Cardiac fibroblast (primary cell): ENCODE measurements at regions not wholly inside any gene's neighbourhood (a gene's known extent, or its start where the extent isn't known, plus 50 kb on each side); places are given as distances from the start of the nearest gene placed in this dataset.
A peak's percentile ranks its signal among the peaks of the same experiment; 100 is the strongest.

Source experiments
- DNase-seq, 2 donors: peaks; one replicate each; pipeline versions ENCODE4 v3.0.0 to v3.0.0-alpha.2; 2010; ENCODE audit warnings: low read depth in 2 of 2
- H3K4me3 ChIP-seq, 2 donors: replicated peaks in 1 of 2; 1 replicate in 1 of 2; 2 replicates in 1 of 2; pipeline ENCODE4 v1.5.1; 2011; ENCODE audit warnings: low read depth in 2 of 2, low read length in 2 of 2, mild to moderate bottlenecking in 2 of 2, moderate library complexity in 1 of 2
- CTCF ChIP-seq: IDR thresholded peaks from one replicate; pipeline ENCODE4 v1.5.1; 2011; ENCODE audit warnings: low read depth, mild to moderate bottlenecking, low read length, inconsistent platforms

- TF ChIP-seq CTCF: no peak
- DNase-seq: no peak
- no peak overlapping the region for H3K4me3 ChIP-seq
Measured at GRCh38 chr18:10076502-10077030, 162.8 kb downstream of the VAPA start.

DNA sequence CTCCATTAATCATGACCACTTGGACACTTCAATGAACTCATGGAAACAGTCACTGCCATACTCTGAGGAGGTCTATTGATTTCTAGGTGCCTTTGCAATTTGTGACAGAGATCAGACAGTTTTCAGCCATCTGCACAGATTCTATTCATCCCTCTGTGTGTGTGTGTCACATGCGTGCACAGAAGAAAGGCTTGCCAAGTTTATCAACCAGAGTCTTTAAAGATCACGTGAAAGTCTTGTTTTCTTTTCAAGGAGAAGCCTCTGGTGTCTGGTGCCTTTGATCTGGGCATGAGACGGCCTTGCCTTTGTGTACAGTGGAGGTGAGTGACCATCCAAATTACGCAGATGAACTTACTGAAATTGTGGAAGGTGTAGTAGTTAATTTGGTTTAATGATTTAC, 164.2 kb downstream of the VAPA start:
- TF ChIP-seq CTCF: no peak
- no peak for DNase-seq
- H3K4me3 ChIP-seq: no peak overlapping the region

- H3K4me3 ChIP-seq: no peak overlapping the region
- no peak for DNase-seq
- TF ChIP-seq CTCF: no peak
Measured at GRCh38 chr18:10080372-10080771, 166.6 kb downstream of the VAPA start.

- TF ChIP-seq CTCF: no peak
- peak in 1 of 2 donors; percentile 34 for DNase-seq
- H3K4me3 ChIP-seq: no peak overlapping the region
Measured at GRCh38 chr18:10081492-10081891, 167.7 kb downstream of the VAPA start.

DNA sequence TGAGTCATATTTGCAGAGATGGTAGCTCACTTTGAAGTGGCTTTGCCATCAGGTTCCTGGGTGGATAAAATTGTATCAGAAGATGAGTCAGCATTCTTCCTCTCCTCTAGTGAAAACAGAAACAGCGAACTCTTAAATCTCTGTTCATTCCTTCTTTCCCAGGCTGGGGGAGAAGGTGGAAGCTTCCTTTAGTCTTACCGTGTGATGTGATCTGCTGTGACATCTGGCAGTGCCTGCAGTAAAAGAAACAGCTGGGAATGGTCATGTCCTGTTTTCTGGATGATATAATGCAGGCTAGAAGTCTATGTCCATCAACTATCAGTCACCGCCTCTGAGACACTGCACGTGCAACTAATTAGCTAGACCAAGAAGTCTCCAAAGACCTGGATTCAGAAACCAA, 171.6 kb downstream of the VAPA start:
- H3K4me3 ChIP-seq: no peak overlapping the region
- TF ChIP-seq CTCF: no peak
- DNase-seq: peak in 1 of 2 donors; percentile 7

GRCh38 chr18:10085876-10086275, 172.1 kb downstream of the VAPA start:
- TF ChIP-seq CTCF: no peak
- no peak overlapping the region for H3K4me3 ChIP-seq
- no peak for DNase-seq
